ENCODE measurements at regions not wholly inside any gene's neighbourhood (a gene's known extent, or its start where the extent isn't known, plus 50 kb on each side); places are given as distances from the start of the nearest gene placed in this dataset.

- POLR2A ChIA-PET: no interaction called here
- no peaks in the 10 kb centered on the region for H3K9me3 ChIP-seq (ENCODE audit: control insufficient read depth, insufficient read depth, low read depth, low read length)
- H3K4me1 ChIP-seq (ENCODE audit: control insufficient read depth, insufficient read depth, low read length): no peaks in the 10 kb centered on the region
- H3K4me3 ChIP-seq (ENCODE audit: low read depth, low read length): no peak overlapping the region
- H3K27ac ChIP-seq (ENCODE audit: extremely low read depth, low read depth, low read length): no peak overlapping the region
- CTCF ChIA-PET: no interaction called here
- TF ChIP-seq BCL11B (tag by site-specific recombination; IDR thresholded peaks at IDR 0.05; ENCODE audit: low read depth) (no peak), ZNF140 (tag by site-specific recombination; IDR thresholded peaks at IDR 0.05) (no peak), ZBTB8A (tag by site-specific recombination; IDR thresholded peaks at IDR 0.05) (no peak), ZNF654 (tag by site-specific recombination; IDR thresholded peaks at IDR 0.05; ENCODE audit: low read depth) (no peak), CTCF (tag by site-specific recombination; IDR thresholded peaks at IDR 0.05) (no peak), INSM2 (tag by site-specific recombination; IDR thresholded peaks at IDR 0.05) (no peak), ZNF704 (tag by site-specific recombination; IDR thresholded peaks at IDR 0.05) (no peak), ZNF596 (tag by site-specific recombination; IDR thresholded peaks at IDR 0.05) (no peak), BCL6B (tag by site-specific recombination; IDR thresholded peaks at IDR 0.05) (no peak), SP3 (tag by site-specific recombination; IDR thresholded peaks at IDR 0.05) (no peak), WT1 (tag by site-specific recombination; IDR thresholded peaks at IDR 0.05) (no peak), ZSCAN4 (tag by site-specific recombination; IDR thresholded peaks at IDR 0.05) (no peak), ZFP41 (tag by site-specific recombination; IDR thresholded peaks at IDR 0.05; ENCODE audit: borderline replicate concordance) (no peak), ZIC2 (tag by site-specific recombination; IDR thresholded peaks at IDR 0.05) (no peak), GFI1B (tag by site-specific recombination; IDR thresholded peaks at IDR 0.05) (no peak), ZNF423 (tag by site-specific recombination; IDR thresholded peaks at IDR 0.05) (no peak), ZNF239 (tag by site-specific recombination; IDR thresholded peaks at IDR 0.05) (no peak), ZNF777 (tag by site-specific recombination; IDR thresholded peaks at IDR 0.05; ENCODE audit: borderline replicate concordance) (no peak), MZF1 (tag by site-specific recombination; IDR thresholded peaks at IDR 0.05; ENCODE audit: borderline replicate concordance) (no peak)
- H3K36me3 ChIP-seq (ENCODE audit: control insufficient read depth in 2 of 2, insufficient read depth in 1 of 2, low read length in 2 of 2): no peaks in the 10 kb centered on the region
Observed at GRCh38 chr3:27570421-27571106, 86.4 kb upstream of the SLC4A7 start.

- ChIA-PET POLR2A (no interaction called here), CTCF (no interaction called here)
- Histone ChIP-seq H3K27ac (ENCODE audit: extremely low read depth, low read depth, low read length) (no peak overlapping the region), H3K4me1 (ENCODE audit: control insufficient read depth, insufficient read depth, low read length) (no peaks in the 10 kb centered on the region), H3K36me3 (ENCODE audit: control insufficient read depth in 2 of 2, insufficient read depth in 1 of 2, low read length in 2 of 2) (no peaks in the 10 kb centered on the region), H3K9me3 (ENCODE audit: control insufficient read depth, insufficient read depth, low read depth, low read length) (no peaks in the 10 kb centered on the region), H3K4me3 (ENCODE audit: low read depth, low read length) (no peak overlapping the region)
- TF ChIP-seq ZNF223 (tag by site-specific recombination; IDR thresholded peaks at IDR 0.05): no peak
- TF ChIP-seq ZNF174 (tag by site-specific recombination; IDR thresholded peaks at IDR 0.05): no peak
- TF ChIP-seq ZNF571 (tag by site-specific recombination; IDR thresholded peaks at IDR 0.05): no peak
- TF ChIP-seq ZNF18 (tag by site-specific recombination; IDR thresholded peaks at IDR 0.05): no peak
- no peak for TF ChIP-seq ZNF645 (tag by site-specific recombination; IDR thresholded peaks at IDR 0.05)
- no peak for TF ChIP-seq ZNF670 (tag by site-specific recombination; IDR thresholded peaks at IDR 0.05; ENCODE audit: low read depth)
- TF ChIP-seq ZEB2 (tag by site-specific recombination; IDR thresholded peaks at IDR 0.05): no peak
- no peak for TF ChIP-seq WT1 (tag by site-specific recombination; IDR thresholded peaks at IDR 0.05)
Observed at GRCh38 chr3:27568393-27568792, 84.2 kb upstream of the SLC4A7 start.

Measured in HEK293 (cell line).